Prostate gland (tissue), 2 donors: ENCODE measurements at regions not wholly inside any gene's neighbourhood (a gene's known extent, or its start where the extent isn't known, plus 50 kb on each side); places are given as distances from the start of the nearest gene placed in this dataset.

Source experiments
- POLR2A ChIP-seq: fragments of 450-650 bp; IDR thresholded peaks from one replicate; pipeline ENCODE4 v1.6.1; 2016; ENCODE audit warnings: antibody characterized with exemption, mild to moderate bottlenecking
- TF ChIP-seq, protein P1 (sequence below), 4 experiments: fragments of 200-600 bp in 2 of 4; fragments of 450-650 bp in 2 of 4; sonication (generic) in 2 of 4; IDR thresholded peaks; 1 replicate in 3 of 4; 2 replicates in 1 of 4; pipeline ENCODE4 v1.5.1; 2016 to 2019; ENCODE audit warnings: antibody characterized with exemption in 4 of 4, mild to moderate bottlenecking in 2 of 4, moderate library complexity in 2 of 4

DNA sequence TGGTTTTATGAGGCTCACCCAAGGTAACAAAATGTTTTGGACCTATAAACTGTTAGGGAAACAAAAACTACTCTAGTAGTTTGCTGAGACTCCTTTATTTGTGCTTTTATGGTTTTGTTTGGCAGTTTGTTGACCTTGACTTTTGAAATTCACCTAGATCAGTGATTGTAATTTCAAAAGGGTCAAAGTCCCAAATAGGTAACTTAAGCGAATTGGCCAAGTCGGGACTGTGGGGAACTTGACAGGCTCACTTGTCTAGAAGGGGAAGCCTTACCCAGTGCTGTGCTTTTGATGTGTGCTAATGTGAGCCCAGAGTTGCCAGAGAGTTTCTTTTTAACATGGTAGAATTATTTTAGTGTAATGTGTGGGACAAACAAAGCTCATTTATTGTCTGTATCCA is 87.2 kb upstream of the SGCD start:
- TF ChIP-seq, protein P1, sequence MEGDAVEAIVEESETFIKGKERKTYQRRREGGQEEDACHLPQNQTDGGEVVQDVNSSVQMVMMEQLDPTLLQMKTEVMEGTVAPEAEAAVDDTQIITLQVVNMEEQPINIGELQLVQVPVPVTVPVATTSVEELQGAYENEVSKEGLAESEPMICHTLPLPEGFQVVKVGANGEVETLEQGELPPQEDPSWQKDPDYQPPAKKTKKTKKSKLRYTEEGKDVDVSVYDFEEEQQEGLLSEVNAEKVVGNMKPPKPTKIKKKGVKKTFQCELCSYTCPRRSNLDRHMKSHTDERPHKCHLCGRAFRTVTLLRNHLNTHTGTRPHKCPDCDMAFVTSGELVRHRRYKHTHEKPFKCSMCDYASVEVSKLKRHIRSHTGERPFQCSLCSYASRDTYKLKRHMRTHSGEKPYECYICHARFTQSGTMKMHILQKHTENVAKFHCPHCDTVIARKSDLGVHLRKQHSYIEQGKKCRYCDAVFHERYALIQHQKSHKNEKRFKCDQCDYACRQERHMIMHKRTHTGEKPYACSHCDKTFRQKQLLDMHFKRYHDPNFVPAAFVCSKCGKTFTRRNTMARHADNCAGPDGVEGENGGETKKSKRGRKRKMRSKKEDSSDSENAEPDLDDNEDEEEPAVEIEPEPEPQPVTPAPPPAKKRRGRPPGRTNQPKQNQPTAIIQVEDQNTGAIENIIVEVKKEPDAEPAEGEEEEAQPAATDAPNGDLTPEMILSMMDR (IDR thresholded peaks at IDR 0.05), result no peak
- TF ChIP-seq POLR2A, result no peak
